Activated T-cell treated with anti-CD3 and anti-CD28 coated beads, Interleukin-2, amount 50 U/mL, for 4 hours (primary cell): ENCODE measurements at regions not wholly inside any gene's neighbourhood (a gene's known extent, or its start where the extent isn't known, plus 50 kb on each side); places are given as distances from the start of the nearest gene placed in this dataset.
"Not testable (repeated sequence)": the region's sequence is repeated elsewhere in the genome, so short reads cannot be mapped to it uniquely, and the experiment has no call there.

Experiments
- ATAC-seq, 2 donors: fragments of 200-7000 bp; cut with Tn5 transposase; one replicate each; pipeline ENCODE4 v1.10.0; 2021
- DNase-seq: peaks from one replicate; pipeline ENCODE4 v3.0.0-alpha.2; 2020
- H3K27me3 Mint-ChIP-seq: one replicate; pipeline ENCODE4 v1.8.0; 2021; ENCODE audit warnings: low read depth, mixed read lengths
- H3K36me3 Mint-ChIP-seq: one replicate; pipeline ENCODE4 v1.8.0; 2022; ENCODE audit warnings: mixed read lengths; ENCODE audit not compliant: insufficient read depth
- H3K4me1 Mint-ChIP-seq: one replicate; pipeline ENCODE4 v1.8.0; 2021; ENCODE audit warnings: low read depth, mixed read lengths
- H3K4me3 Mint-ChIP-seq: one replicate; pipeline ENCODE4 v1.8.0; 2021; ENCODE audit warnings: mild to moderate bottlenecking, moderate library complexity, mixed read lengths
- H3K9me3 Mint-ChIP-seq: one replicate; pipeline ENCODE4 v1.8.0; 2021; ENCODE audit warnings: mixed read lengths

DNA sequence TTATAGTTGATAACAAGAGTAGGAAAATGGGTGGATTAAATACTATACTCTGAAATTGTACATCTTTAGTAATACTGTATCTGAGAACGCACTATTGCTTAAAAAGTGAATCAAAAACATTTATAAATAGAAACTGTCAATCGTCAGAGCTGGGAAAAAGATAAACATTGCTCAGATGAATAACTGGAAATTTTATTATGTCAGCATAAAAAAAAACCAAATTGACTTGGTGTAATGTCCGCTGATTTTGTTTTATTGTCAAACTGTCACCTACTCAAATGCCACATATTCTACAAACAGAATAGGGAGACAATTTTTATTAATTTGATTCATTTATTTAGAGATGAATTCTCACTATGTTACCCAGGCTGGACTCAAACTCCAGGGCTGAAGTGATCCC, 109.3 kb upstream of the TMTC1 start:
- H3K4me1 Mint-ChIP-seq: no peaks in the 10 kb centered on the region
- H3K4me3 Mint-ChIP-seq: no peak overlapping the region
- H3K9me3 Mint-ChIP-seq: peaks cover 8% of the 10 kb centered on the region
- DNase-seq (no peak), ATAC-seq (no peak)
- H3K36me3 Mint-ChIP-seq: no peaks in the 10 kb centered on the region
- H3K27me3 Mint-ChIP-seq: no peaks in the 10 kb centered on the region

DNA sequence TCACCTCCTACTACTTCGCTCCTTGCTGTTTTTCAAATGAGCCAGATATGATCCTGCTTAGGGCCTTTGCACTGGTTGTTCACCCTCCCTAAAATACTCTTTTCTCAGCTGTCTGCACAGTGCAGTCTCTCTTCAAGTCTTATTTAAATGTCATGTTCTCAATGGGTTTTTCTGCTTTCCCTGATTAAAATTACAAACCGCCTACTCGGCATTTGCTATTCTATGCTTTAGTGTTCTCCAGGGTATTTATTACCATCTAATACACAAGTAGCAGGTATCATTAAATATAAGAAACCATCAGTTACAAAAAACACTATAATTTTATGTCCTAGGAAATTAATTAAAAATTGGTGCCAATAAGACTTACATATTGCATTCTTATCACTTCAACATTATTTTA, 108.0 kb upstream of the TMTC1 start:
- H3K9me3 Mint-ChIP-seq: peaks cover 8% of the 10 kb centered on the region
- H3K4me1 Mint-ChIP-seq: no peaks in the 10 kb centered on the region
- no peaks in the 10 kb centered on the region for H3K36me3 Mint-ChIP-seq
- ATAC-seq: no peak
- no peak overlapping the region for H3K4me3 Mint-ChIP-seq
- H3K27me3 Mint-ChIP-seq: no peaks in the 10 kb centered on the region
- no peak for DNase-seq

DNA sequence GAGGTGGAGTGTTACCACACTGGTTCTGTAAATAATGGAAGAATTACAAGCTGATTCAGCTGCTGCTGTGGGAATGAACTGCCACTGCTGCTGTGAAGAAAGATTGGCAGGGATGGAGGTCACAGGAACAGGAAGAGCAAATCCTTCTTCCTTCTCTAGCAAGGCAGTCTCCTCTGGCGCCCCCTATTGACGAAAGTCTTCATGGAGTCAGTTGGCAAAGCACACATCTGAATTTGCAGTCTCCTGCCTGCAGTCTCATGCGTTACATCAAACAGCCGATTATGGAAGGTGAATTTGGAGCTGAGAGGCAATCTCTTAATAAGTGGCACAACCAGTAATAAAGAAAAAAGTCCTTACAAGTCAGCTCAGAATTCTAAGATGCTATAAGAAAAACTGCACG, 106.0 kb upstream of the TMTC1 start:
- H3K27me3 Mint-ChIP-seq: no peaks in the 10 kb centered on the region
- H3K9me3 Mint-ChIP-seq: peaks cover 4% of the 10 kb centered on the region
- ATAC-seq: no peak
- H3K4me1 Mint-ChIP-seq: no peaks in the 10 kb centered on the region
- no peak for DNase-seq
- H3K36me3 Mint-ChIP-seq: no peaks in the 10 kb centered on the region
- no peak overlapping the region for H3K4me3 Mint-ChIP-seq

DNA sequence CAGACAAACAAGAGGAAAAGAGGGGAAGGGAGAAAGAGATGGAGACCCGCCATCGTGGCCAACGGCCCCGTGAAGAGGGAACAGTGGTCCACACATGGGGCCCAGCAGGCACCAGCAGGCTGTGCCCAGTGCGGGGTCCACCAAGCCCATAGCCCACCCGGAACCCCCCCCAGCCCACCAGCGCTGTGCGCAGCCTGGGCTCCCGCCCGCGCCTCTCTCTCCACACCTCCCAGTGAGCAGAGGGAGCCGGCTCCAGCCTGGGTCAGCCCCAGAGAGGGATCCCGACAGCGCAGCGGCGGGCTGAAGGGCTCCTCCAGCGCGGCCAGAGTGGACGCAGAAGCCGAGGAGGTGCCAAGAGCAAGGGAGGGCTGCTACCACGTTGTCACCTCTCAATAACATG, 105.0 kb upstream of the TMTC1 start:
- no peak overlapping the region for H3K4me3 Mint-ChIP-seq
- no peaks in the 10 kb centered on the region for H3K27me3 Mint-ChIP-seq
- no peaks in the 10 kb centered on the region for H3K36me3 Mint-ChIP-seq
- no peak for ATAC-seq
- no peak for DNase-seq
- peaks cover 4% of the 10 kb centered on the region for H3K9me3 Mint-ChIP-seq
- no peaks in the 10 kb centered on the region for H3K4me1 Mint-ChIP-seq

DNA sequence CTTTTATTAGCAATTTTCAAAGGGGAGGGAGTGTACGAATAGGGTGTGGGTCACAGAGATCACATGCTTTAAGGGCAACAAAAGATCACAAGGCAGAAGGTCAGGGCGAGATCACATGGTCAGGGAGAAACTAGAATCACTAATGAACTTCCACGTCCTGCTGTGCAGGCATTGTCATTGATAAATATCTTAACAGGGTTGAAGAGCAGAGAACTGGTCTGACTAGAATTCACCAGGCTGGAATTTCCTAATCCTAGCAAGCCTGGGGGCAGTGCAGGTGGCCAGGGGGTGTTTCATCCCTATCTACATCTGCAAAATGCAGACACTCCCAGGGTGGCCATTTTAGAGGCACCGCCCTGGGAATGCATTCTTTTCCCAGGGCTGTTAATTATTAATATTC, 101.2 kb upstream of the TMTC1 start:
- H3K4me3 Mint-ChIP-seq, H3K36me3 Mint-ChIP-seq, H3K27me3 Mint-ChIP-seq, H3K9me3 Mint-ChIP-seq, DNase-seq, H3K4me1 Mint-ChIP-seq, ATAC-seq: not testable (repeated sequence)

DNA sequence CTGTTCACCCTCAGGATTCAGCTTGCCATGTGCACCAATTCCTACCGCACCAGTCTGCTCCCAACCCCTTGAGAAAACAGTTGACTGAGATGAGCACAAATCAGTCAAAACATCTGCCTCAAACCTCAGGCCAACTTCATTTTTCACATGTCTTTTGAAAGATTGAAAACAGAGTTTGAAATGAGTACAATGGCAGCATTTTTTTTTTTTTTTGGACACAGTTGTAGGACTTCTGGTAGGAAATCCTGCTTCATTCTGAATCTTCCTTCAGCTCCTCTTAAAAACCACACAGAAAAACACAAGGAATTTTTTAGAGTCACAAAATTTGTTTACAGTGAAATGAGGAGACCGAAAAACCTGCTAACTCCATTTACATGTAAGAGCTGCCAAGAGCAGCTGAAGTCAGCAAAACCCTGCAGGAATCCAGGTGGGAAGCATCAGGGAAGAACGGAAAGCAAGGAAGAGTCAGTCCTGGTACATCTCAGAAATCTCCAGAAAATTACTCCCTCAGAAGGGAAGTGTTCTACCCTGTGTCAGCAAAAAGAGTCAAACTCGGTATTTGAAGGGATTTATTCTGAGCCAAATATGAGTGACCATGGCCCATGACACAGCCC, 100.3 kb upstream of the TMTC1 start:
- no peaks in the 10 kb centered on the region for H3K4me1 Mint-ChIP-seq
- H3K9me3 Mint-ChIP-seq: no peaks in the 10 kb centered on the region
- no peaks in the 10 kb centered on the region for H3K27me3 Mint-ChIP-seq
- H3K36me3 Mint-ChIP-seq: no peaks in the 10 kb centered on the region
- no peak for ATAC-seq
- no peak overlapping the region for H3K4me3 Mint-ChIP-seq
- no peak for DNase-seq

DNA sequence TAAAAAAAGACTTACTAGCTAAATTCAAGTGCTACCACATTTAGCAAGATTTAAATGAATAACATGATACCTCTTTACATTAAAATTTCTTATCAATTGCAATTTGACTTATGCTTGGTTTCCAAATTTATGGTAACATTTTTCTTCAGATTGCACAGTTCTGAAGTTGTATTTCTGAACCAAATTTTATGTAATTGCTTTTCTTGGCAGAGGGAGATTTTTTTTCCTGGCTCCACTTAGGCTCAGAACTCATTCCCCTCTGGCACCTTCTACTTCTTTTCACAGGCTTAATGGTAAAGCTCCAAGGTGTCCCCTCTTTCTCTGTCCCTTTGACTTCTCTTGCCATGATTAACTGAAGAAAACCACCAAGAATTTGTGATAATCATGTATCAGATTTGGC, 99.8 kb upstream of the TMTC1 start:
- no peak for ATAC-seq
- no peaks in the 10 kb centered on the region for H3K4me1 Mint-ChIP-seq
- H3K9me3 Mint-ChIP-seq: no peaks in the 10 kb centered on the region
- H3K27me3 Mint-ChIP-seq: no peaks in the 10 kb centered on the region
- no peak overlapping the region for H3K4me3 Mint-ChIP-seq
- DNase-seq: no peak
- H3K36me3 Mint-ChIP-seq: no peaks in the 10 kb centered on the region

DNA sequence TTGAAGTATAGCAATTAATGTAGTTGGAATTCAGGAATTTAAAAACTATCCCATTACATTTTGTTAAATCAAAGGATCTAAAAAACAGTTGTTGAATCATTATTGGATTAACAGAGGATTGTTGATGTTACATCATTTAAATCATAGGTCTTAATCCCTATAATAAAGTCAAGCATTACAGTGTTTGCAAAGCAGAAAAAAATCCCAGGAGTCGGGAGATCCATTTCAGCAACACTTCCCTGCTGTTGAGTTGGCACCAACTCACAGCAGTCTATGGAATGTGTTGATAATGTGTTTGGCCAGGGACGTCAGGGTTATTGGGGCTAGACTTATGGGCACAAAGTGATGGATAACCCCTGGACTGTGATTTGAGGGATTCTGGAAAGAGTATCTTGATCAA, 99.1 kb upstream of the TMTC1 start:
- H3K27me3 Mint-ChIP-seq: no peaks in the 10 kb centered on the region
- no peaks in the 10 kb centered on the region for H3K4me1 Mint-ChIP-seq
- DNase-seq (no peak), ATAC-seq (no peak)
- no peaks in the 10 kb centered on the region for H3K36me3 Mint-ChIP-seq
- peaks cover 2% of the 10 kb centered on the region for H3K9me3 Mint-ChIP-seq
- no peak overlapping the region for H3K4me3 Mint-ChIP-seq

DNA sequence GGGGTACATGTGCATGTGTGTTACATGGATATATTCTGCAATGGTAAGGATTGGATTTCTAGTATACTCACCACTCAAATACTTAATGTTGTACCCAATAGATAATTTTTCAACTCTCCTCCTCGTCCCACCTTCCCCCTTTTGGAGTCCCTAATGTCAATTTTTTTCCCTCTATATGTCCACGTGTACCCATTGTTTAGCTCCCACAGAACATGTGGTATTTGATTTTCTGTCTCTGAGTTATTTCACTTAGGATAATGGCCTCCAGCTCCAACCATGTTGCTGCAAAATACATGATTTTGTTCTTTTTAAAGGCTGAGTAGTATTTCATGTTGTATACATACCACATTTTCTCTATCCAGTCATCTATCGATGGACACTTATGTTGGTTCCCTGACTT, 97.2 kb upstream of the TMTC1 start:
- no peaks in the 10 kb centered on the region for H3K4me1 Mint-ChIP-seq
- no peaks in the 10 kb centered on the region for H3K27me3 Mint-ChIP-seq
- H3K36me3 Mint-ChIP-seq: no peaks in the 10 kb centered on the region
- DNase-seq (no peak), ATAC-seq (no peak)
- H3K9me3 Mint-ChIP-seq: peaks cover 5% of the 10 kb centered on the region
- no peak overlapping the region for H3K4me3 Mint-ChIP-seq

DNA sequence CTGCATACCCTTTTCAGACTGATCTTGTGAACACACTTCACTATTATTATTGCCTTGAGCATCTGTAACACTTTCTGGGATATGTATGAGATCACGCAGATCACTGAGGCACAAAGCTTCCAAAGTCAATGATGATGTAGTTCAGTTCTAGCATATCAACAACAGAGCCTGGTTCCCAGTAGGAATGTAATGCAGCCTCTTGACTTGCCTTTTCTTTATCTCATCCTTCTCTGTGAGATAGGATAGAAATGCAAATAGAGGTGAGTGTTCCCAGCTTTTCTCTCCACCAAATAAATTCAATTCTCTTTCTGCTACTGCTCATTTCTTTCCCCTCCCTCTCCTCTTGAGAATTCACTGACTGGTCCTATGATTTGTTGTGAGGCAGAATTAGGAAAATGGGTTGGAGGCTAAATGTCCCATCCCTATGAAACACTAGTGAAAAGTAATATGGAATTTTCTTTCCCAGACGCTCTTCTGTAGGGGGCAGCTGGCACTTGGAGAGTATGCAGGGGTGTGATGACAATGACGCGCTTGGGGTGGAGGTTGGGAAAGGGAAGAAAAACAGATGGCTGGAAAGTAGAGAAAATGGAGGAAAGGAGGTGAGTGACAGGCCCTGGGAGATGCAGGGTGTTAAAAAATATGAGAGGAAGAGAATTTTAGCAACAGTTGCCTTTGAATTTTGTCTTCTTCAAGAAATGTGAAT, 96.0 kb upstream of the TMTC1 start:
- Mint-ChIP-seq H3K9me3 (peaks cover 13% of the 10 kb centered on the region), H3K36me3 (no peaks in the 10 kb centered on the region), H3K4me1 (no peaks in the 10 kb centered on the region), H3K4me3 (no peak overlapping the region), H3K27me3 (no peaks in the 10 kb centered on the region)
- DNase-seq: no peak
- no peak for ATAC-seq

DNA sequence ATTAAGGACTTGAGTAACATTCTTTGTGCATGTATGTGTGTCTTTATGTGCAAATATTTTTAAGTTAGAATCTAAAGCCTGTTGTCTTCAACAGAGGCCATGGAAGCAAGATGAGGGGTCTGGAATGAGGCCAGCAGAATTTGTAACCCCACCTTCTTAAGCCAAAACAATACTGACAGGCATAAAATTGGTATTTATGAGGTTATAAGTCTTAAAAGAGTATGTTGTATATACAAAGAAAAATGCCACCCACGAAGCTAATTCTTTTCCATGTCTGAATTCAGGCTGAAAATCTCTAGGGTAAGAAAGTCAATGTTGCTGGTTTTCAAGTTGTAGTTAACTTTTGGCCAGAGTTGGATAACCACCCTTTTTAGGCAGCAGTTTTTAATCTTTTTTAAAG, 86.2 kb upstream of the TMTC1 start:
- no peak for ATAC-seq
- Mint-ChIP-seq H3K36me3 (no peaks in the 10 kb centered on the region), H3K27me3 (no peaks in the 10 kb centered on the region), H3K4me1 (no peaks in the 10 kb centered on the region), H3K4me3 (no peak overlapping the region), H3K9me3 (peaks cover 14% of the 10 kb centered on the region)
- DNase-seq: no peak

DNA sequence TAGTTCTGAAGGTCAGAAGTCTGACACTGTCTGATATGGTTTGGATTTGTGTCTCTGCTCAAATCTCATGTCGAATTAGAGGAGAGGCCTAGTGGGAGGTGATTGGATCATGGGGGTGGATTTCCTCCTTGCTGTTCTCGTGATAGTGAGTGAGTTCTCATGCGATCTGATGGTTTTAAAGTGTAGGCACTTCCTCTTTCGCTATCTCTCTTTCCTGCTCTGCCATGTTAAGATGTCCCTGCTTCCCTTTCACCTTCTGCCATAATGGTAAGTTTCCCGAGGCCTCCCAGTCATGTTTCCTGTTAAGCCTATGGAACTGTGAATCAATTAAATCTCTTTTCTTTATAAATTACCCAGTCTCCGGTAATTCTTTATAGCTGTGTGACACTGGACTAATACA, 84.1 kb upstream of the TMTC1 start:
- H3K27me3 Mint-ChIP-seq: no peaks in the 10 kb centered on the region
- ATAC-seq (no peak), DNase-seq (no peak)
- H3K4me1 Mint-ChIP-seq: no peaks in the 10 kb centered on the region
- H3K36me3 Mint-ChIP-seq: no peaks in the 10 kb centered on the region
- H3K4me3 Mint-ChIP-seq: no peak overlapping the region
- peaks cover 18% of the 10 kb centered on the region for H3K9me3 Mint-ChIP-seq

DNA sequence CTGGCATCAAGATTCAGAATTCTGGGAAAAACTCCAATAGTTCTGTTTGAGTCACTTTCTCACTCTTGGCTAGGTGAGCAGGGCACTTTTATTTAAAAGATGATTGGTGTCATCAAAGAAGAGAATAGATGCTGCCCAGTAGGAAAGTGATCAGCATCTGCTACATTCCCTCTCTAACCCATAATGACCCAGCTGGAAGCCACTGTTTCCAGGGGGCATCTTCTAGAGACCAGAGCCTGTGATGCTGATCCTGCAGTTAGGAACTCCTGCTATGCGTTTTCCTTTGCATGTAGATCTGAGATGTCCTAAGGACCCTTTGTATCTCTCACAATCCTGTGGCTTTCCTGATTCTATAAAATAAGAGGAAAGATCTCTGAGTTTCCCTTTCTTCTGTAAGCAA, 79.9 kb upstream of the TMTC1 start:
- Mint-ChIP-seq H3K4me3 (no peak overlapping the region), H3K27me3 (no peaks in the 10 kb centered on the region), H3K9me3 (peaks cover 14% of the 10 kb centered on the region), H3K4me1 (no peaks in the 10 kb centered on the region), H3K36me3 (no peaks in the 10 kb centered on the region)
- ATAC-seq: no peak
- no peak for DNase-seq

DNA sequence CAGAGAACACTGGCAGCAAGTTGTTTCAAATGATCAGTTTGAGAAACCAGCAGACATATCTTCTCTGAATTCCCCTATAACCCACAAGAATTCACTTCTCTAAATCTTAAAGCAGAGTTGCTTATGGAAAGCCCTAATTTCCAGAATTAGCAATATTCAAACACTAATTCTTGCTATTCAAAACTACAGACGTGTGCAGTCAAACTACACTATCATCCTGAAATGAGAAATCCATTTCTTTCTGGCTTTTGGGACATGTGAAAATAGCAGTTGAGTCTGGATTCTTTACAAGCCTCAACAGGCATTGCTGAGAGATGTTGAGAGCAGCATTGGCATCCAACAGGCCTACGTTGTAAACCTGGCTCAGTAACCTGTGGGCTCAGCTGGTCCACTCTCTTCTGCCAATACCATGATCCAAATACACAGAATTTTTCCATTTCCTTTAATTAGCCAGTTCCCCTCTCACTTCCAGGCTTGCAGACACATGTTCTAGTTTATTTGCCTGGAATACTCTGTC, 74.6 kb upstream of the TMTC1 start:
- H3K4me3 Mint-ChIP-seq: no peak overlapping the region
- H3K36me3 Mint-ChIP-seq: no peaks in the 10 kb centered on the region
- H3K4me1 Mint-ChIP-seq: no peaks in the 10 kb centered on the region
- no peaks in the 10 kb centered on the region for H3K9me3 Mint-ChIP-seq
- ATAC-seq: no peak
- no peak for DNase-seq
- H3K27me3 Mint-ChIP-seq: no peaks in the 10 kb centered on the region

DNA sequence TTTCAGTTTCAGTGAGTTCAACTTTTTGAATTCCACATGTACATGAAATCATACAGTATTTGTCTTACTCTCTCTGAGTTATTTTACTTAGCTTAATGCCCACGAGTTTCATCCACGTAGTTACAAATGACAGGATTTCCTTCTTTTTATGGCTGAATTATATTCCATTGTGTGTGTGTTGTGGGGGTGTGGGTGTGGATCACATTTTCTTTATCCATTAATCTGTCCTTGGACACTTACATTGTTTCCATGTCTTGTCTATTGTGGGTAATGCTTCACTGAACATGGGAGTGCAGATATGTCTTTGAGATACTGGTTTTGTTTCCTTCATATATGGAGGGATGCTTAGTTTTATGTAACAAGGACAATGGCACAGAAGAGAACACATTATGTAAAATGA, 63.5 kb upstream of the TMTC1 start:
- H3K4me1 Mint-ChIP-seq: no peaks in the 10 kb centered on the region
- no peak for ATAC-seq
- no peak overlapping the region for H3K4me3 Mint-ChIP-seq

More for the DNA sequence above, 63.5 kb upstream of the TMTC1 start:
- no peak for DNase-seq
- Mint-ChIP-seq H3K9me3 (peaks cover 5% of the 10 kb centered on the region), H3K27me3 (no peaks in the 10 kb centered on the region), H3K36me3 (no peaks in the 10 kb centered on the region)
